ENCODE measurements at regions not wholly inside any gene's neighbourhood (a gene's known extent, or its start where the extent isn't known, plus 50 kb on each side); places are given as distances from the start of the nearest gene placed in this dataset.

- TF ChIP-seq CTCF (IDR thresholded peaks at IDR 0.05; ENCODE audit: low read length) (no peak), EZH2 (optimal IDR thresholded peaks at IDR 0.05; ENCODE audit: low read depth, low read length) (no peak)
Measured at GRCh38 chr3:73867524-73867923, 242.8 kb upstream of the PDZRN3 start.
